GM19468 (cell line): ENCODE measurements at regions not wholly inside any gene's neighbourhood (a gene's known extent, or its start where the extent isn't known, plus 50 kb on each side); places are given as distances from the start of the nearest gene placed in this dataset.
"Not testable (repeated sequence)": the region's sequence is repeated elsewhere in the genome, so short reads cannot be mapped to it uniquely, and the experiment has no call there.

Experiments
- ATAC-seq: cut with Tn5 transposase; IDR thresholded peaks from one replicate; pipeline ENCODE4 v1.9.1; 2021; ENCODE audit warnings: mild to moderate bottlenecking, moderate library complexity, moderate number of reproducible peaks; ENCODE audit not compliant: unreplicated experiment; ENCODE audit errors: extremely low read depth

DNA sequence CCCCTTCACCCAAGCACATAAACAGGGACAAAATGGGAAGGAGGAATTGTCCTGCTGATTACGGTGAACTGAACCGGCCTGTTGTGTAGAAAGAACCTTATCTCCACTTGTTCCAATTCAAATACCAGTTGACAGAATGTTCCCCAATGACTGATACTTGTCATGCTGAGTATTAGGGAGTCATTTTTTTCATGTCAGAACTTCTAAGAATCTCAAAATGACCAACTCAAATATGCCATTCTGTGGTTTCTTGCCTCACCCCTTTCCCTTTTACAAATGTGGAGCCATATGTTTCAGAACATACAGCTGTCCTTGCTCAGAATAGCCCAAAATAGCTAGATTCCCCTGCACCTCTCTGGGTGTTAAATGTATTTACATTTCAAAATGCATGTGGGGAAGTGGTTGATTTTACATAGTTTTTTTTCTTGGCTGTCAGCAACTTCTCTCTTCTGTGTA is 405.9 kb upstream of the TBL1XR1 start:
- peak; percentile 47 for ATAC-seq

DNA sequence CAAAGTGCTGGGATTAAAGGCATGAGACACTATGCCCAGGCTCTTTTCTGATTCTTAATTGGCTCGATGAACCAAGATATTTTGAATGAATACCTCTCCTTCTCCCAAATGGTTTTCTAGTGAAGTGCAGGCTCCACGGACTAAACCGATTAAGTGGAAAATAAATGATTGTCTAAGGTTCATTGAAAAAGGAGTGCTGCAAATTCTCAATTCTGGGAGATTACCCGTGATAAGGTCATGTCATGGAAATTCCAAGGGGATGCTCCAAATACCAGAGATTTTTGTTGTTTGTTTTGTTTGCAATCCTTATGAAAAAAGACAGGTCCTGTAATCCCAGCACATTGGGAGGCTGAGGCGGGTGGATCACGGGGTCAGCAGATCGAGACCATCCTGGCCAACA is 406.9 kb upstream of the TBL1XR1 start:
- ATAC-seq, result no peak

DNA sequence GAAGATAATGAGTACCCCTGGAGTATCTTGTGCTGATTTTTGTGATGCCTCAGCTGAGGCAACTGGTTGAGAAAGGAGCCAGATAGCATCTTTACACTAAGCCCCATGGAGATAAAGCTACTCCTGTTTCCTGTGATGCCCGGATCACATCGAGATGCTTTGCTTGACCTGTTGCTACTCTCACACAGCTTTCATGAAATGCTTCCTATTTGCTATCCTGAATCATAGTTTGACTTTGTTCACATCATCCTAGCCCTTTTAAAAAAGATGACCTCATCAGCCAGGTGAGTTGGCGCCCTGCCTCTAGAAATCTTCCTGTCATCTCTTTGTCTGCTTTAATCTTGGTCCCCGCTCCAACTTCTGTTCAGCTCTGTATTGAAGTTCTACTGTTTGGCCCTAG is 409.6 kb upstream of the TBL1XR1 start:
- ATAC-seq, result no peak

- ATAC-seq, result no peak
Observed at GRCh38 chr3:177607589-177607988, 410.3 kb upstream of the TBL1XR1 start.

- no peak for ATAC-seq
Observed at GRCh38 chr3:177608443-177608842, 411.2 kb upstream of the TBL1XR1 start.

- no peak for ATAC-seq
Observed at GRCh38 chr3:177609613-177610012, 412.3 kb upstream of the TBL1XR1 start.

DNA sequence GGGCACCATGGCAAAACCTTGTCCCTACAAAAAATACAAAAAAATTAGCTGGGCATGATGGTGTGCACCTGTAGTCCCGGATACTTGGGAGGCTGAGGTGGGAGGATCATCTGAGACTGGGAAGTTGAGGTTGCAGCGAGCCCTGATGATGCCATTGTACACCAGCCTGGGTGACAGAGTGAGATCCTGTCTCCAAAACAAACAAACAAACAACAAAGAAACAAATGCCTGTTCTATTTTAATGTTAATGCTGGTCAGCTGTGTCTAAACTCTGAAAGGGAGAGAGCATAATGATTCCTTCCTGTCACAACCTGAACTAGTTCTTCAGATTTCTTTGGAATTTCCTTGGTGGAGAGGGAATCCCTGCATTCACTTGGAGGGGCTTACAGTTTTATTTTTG is 413.0 kb upstream of the TBL1XR1 start:
- ATAC-seq, result no peak

DNA sequence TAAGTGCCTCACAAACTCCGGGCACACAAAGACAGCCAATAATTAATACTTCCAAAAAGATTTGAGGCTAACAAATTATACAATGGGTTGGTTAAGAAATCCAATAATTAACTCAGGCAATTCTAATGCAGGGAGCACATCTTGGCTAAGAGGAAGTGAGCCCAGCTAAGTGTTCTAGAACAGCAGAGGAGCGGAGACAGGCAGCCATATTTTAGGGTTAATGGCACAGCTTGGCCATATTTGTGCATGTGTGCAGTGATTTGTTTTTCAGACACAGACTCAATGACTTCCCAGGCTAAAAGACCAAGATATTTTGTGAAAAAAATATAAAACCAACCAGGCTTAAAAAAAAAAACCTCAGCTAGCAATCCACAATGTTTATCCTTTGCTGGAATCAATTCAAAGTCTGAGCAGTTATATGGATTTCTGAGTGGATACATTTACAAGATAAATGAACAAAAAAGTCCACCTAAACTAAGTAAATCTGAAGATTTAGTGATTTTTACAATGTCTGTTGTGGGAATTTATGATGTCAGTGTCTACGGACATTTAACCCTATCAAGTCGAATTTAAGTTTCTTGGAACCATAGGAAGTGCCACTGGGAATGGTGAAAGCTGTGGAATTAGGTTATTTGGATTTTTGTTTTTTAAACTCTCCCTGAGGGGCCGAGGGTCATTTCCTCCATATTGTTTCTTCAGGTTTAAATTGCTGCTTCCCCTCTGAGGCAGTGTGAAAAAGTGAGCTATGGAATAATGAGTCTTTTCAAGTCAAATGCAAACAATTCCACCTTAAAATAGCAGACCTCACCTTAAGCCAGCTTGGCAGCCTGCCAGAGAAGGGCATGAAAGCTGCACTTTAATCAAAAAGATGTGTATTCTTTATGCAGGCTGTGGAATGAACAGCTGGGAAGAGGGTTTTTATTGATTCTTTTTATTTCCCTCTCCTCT is 413.7 kb upstream of the TBL1XR1 start:
- no peak for ATAC-seq

GRCh38 chr3:177611752-177612334 is 414.6 kb upstream of the TBL1XR1 start:
- ATAC-seq, result no peak

GRCh38 chr3:177613901-177614300 is 416.6 kb upstream of the TBL1XR1 start:
- ATAC-seq, result no peak

- ATAC-seq, result no peak
Observed at GRCh38 chr3:177615015-177615414, 417.7 kb upstream of the TBL1XR1 start.

GRCh38 chr3:177618873-177619733 is 421.8 kb upstream of the TBL1XR1 start:
- no peak for ATAC-seq

DNA sequence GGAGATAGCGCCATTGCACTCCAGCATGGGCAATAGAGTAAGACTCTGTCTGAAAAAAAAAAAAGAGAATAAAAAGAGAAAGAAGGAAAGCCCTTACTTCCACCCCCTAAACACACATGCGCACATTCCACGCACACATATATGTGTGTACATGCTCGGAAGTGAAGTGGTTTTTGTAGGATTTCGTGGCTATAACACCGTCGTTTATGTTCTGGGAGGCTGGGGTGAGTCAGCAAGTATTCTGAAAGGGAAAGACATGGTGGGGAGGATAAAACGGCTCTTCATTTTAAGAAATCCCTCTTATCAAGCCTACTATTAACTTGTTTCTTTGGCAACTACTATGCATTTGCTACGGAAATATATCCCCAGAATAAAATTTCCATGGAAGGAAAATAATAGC is 422.8 kb upstream of the TBL1XR1 start:
- no peak for ATAC-seq

DNA sequence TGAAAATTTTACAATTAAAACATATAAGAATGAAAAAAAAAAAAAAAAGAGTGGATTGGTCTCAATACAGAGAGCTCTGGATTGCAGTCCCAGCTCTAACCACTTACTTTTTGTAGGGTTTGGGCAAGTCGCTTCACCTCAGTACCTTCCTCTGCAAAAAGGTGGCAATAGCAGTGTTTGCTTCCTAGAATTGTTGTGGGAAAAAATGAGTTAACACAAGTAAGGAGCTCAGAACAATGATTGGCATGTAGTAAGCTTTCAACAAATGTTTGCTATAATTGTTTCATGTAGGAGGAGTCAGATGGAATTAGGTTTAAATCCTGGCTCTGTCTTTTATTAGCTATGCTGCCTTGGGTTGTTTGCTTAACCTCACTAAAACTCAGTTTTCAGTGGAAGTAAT is 425.2 kb upstream of the TBL1XR1 start:
- ATAC-seq, result no peak

DNA sequence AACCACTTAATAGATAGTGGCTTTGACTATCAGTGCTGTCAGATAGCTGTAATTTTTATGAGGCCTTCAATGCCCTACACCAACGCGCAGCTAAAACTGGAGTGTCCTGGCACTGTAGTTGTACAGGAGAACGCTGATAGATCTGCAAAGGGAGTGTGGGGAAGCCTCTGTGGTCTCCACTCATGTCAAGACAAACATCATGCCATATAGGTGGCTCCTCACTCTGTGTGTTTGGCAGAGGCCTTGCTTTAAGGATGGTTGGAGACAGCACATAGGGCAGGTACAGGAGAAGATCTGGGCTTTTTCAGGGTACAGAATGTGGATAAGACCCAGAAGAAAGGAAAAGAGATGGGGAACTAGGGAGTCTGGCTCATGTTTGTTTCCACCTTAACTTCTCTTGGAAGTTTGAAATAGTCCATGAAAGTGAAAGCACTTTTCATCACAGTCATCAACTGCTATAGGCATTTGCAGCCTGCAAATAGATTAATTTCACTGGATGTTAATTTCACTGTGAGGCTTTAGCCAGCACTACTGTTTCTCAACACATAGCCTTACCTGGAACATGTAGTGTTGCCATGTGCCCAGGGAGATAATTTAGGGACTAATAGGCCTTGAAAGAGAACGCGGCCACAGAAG is 425.8 kb upstream of the TBL1XR1 start:
- no peak for ATAC-seq

DNA sequence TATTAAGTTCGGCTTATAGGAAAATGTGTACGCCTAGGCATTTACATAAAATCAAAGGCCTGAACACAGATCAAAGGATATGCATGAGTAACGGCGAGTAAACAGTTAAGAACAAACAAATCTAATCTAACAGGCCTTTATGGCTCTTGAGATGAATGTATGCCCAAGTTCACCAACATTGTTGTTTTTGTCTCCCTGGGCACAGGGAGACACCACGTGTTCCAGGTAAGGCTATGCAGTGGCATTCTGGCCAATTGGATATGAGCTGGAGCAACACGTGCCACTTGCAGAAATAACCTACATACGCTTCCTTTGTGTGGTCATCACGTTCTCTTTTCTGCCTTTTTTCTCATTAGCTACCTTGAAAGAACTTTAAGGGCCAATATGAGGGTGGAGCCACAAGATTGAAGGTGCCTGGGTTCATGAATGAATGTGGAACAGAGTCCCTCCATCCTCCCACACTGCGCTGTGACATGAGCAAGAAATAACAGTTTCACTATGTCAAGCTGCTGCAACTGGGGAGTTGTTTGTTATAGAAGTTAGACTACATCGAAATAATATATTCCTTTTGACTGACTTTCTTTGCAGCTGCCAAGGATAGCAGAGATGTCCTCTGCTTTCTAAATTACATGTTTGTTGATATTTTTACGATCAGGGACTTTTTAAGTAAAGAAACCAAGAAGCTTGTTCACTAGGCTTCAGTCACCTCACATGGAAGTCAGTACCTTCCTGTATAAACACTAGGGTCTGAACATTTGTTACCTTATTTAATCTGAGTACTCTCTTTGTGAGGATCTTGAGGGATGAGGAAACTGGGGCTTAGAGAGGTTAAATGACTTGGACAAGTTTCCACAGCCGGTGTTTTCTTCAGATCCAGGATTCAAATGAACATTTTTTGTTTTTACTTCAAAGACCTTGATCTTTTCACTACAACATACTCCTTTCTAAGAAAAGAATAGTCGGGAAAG is 427.5 kb upstream of the TBL1XR1 start:
- ATAC-seq, result no peak

DNA sequence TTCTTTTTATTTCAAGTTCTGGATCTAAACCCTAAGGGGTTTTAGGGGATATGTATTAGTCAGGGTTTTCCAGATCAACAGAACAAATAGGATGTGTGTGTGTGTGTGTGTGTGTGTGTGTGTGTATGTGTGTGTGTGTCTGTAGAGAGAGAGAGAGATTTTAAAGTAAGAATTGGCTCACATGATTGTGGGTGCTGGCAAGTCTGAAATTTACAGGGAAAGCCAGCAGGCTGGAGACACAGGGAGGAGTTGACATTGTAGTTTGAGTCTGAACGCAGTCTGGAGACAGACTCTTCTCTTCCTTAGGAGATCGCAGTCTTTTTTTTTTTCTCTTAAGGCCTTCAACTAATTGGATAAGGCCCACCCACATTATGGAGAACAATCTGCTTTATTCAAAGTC is 428.8 kb upstream of the TBL1XR1 start:
- ATAC-seq, result no peak

DNA sequence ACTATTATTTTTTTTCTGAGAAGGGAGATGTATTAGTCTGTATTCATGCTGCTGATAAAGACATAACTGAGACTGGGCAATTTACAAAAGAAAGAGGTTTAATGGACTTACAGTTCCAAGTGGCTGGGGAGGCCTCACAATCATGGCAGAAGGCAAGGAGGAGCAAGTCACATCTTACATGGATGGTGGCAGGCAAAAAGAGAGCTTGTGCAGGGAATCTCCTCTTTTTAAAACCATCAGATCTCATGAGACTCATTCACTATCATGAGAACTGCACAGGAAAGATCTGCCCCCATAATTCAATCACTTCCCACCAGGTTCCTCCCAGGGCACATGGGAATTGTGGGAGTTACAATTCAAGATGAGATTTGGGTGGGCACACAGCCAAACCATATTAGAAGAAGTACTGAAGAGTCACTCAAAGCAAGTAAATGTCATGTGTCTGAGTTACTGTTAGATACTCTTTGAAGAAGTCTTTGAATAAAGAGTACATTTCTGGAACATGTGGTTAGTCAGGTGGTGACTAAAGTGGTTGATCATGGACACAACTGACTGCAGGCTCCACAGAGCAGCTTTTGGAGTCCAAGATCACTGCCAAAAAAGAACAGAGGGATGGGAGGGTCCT is 430.9 kb upstream of the TBL1XR1 start:
- not testable (repeated sequence) for ATAC-seq

GRCh38 chr3:177629276-177629675 is 432.0 kb upstream of the TBL1XR1 start:
- no peak for ATAC-seq
